ENCODE measurements at regions not wholly inside any gene's neighbourhood (a gene's known extent, or its start where the extent isn't known, plus 50 kb on each side); places are given as distances from the start of the nearest gene placed in this dataset.

DNA sequence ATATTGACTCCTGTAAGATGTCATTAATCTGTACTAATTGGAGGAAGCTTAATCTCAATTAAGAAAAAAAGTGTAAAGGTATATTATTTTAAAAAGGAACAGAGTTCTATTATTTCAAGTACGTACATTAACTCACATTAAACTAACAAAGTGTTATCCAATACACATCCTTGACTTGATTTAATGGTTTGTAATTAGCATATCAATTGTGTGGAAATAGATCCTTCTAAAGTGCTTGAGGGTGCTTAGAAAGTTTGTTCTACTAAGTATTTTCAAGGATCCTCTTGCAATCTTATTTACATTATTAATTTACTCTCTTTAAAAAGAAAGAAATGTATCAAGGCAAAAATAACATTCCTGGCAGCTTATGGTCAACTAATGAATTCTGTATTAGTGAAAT is 720.3 kb downstream of the KCNJ3 start:
- Histone ChIP-seq H3K9me3 (no peaks in the 10 kb centered on the region), H3K4me3 (no peak overlapping the region), H3K4me1 (no peaks in the 10 kb centered on the region), H3K36me3 (no peaks in the 10 kb centered on the region), H3K27ac (no peak overlapping the region), H3K27me3 (no peaks in the 10 kb centered on the region), H3K9ac (ENCODE audit: low read depth in 2 of 2, low read length in 2 of 2) (no peak overlapping the region)
- no peak for DNase-seq
- intact Hi-C loops (cut with DNase I): no loop called here
- TF ChIP-seq, protein P1, sequence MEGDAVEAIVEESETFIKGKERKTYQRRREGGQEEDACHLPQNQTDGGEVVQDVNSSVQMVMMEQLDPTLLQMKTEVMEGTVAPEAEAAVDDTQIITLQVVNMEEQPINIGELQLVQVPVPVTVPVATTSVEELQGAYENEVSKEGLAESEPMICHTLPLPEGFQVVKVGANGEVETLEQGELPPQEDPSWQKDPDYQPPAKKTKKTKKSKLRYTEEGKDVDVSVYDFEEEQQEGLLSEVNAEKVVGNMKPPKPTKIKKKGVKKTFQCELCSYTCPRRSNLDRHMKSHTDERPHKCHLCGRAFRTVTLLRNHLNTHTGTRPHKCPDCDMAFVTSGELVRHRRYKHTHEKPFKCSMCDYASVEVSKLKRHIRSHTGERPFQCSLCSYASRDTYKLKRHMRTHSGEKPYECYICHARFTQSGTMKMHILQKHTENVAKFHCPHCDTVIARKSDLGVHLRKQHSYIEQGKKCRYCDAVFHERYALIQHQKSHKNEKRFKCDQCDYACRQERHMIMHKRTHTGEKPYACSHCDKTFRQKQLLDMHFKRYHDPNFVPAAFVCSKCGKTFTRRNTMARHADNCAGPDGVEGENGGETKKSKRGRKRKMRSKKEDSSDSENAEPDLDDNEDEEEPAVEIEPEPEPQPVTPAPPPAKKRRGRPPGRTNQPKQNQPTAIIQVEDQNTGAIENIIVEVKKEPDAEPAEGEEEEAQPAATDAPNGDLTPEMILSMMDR (IDR thresholded peaks at IDR 0.05): no peak

GRCh38 chr2:155412598-155412997 is 714.1 kb downstream of the KCNJ3 start:
- no peak for DNase-seq
- Histone ChIP-seq H3K27me3 (no peaks in the 10 kb centered on the region), H3K9ac (ENCODE audit: low read depth in 2 of 2, low read length in 2 of 2) (no peak overlapping the region), H3K4me1 (no peaks in the 10 kb centered on the region), H3K27ac (no peak overlapping the region), H3K4me3 (no peak overlapping the region), H3K9me3 (no peaks in the 10 kb centered on the region), H3K36me3 (no peaks in the 10 kb centered on the region)
- TF ChIP-seq, protein P1 (IDR thresholded peaks at IDR 0.05): no peak
- intact Hi-C loops (cut with DNase I): no loop called here

DNA sequence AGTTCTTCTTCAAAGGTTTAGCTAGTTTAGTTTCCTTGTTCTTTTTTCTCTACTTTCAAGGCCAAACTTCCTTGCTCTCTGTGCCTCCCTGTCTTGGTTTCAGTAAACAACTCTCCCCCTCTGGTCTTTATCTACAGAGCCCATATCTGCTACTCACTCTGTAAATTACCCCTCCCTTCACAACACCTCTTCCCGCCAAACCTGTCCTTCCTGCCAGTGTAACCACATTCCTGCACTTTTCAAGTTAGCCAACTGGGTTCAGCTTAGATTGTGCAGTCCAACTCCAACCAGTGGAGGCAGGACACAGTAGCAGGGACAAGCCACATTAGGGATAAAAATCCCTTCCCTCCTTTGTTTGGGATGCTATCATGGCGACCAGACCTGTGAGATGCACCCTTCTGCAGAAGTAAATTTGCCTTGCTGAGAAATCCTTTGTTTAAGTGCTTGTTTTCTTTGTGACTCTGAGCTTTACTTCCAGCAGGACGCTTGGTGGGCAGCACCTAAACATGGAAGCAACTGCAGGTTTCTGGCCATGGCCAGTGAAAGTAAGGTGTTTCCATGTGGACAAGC is 706.0 kb downstream of the KCNJ3 start:
- no peak overlapping the region for H3K9ac ChIP-seq (ENCODE audit: low read depth in 2 of 2, low read length in 2 of 2)

GRCh38 chr2:155393406-155393805 is 694.9 kb downstream of the KCNJ3 start:
- H3K4me1 ChIP-seq: no peaks in the 10 kb centered on the region
- no peak overlapping the region for H3K4me3 ChIP-seq
- H3K9ac ChIP-seq (ENCODE audit: low read depth in 2 of 2, low read length in 2 of 2): no peak overlapping the region
- TF ChIP-seq, protein P1 (IDR thresholded peaks at IDR 0.05): no peak
- DNase-seq: no peak
- H3K27ac ChIP-seq: no peak overlapping the region
- intact Hi-C loops (cut with DNase I): no loop called here
- H3K9me3 ChIP-seq: no peaks in the 10 kb centered on the region
- no peaks in the 10 kb centered on the region for H3K36me3 ChIP-seq
- H3K27me3 ChIP-seq: no peaks in the 10 kb centered on the region

More for the DNA sequence above, 706.0 kb downstream of the KCNJ3 start:
- Histone ChIP-seq H3K4me3 (no peak overlapping the region), H3K27me3 (no peaks in the 10 kb centered on the region), H3K36me3 (no peaks in the 10 kb centered on the region), H3K4me1 (no peaks in the 10 kb centered on the region), H3K9me3 (no peaks in the 10 kb centered on the region), H3K27ac (no peak overlapping the region)
- intact Hi-C loops (cut with DNase I): no loop called here
- no peak for DNase-seq
- TF ChIP-seq, protein P1 (IDR thresholded peaks at IDR 0.05): no peak

GRCh38 chr2:155391613-155392130 is 693.2 kb downstream of the KCNJ3 start:
- TF ChIP-seq, protein P1 (IDR thresholded peaks at IDR 0.05): no peak
- Histone ChIP-seq H3K36me3 (no peaks in the 10 kb centered on the region), H3K9me3 (no peaks in the 10 kb centered on the region), H3K4me3 (no peak overlapping the region), H3K4me1 (no peaks in the 10 kb centered on the region), H3K27ac (no peak overlapping the region), H3K9ac (ENCODE audit: low read depth in 2 of 2, low read length in 2 of 2) (no peak overlapping the region), H3K27me3 (no peaks in the 10 kb centered on the region)
- DNase-seq: no peak
- intact Hi-C loops (cut with DNase I): no loop called here
